Stimulated activated CD8-positive, alpha-beta memory T cell treated with anti-CD3 and anti-CD28 coated beads, Interleukin-15, amount 100 ng/mL, for 24 hours (primary cell): ENCODE measurements at regions not wholly inside any gene's neighbourhood (a gene's known extent, or its start where the extent isn't known, plus 50 kb on each side); places are given as distances from the start of the nearest gene placed in this dataset.
A peak's percentile ranks its signal among the peaks of the same experiment; 100 is the strongest.
"Not testable (repeated sequence)": the region's sequence is repeated elsewhere in the genome, so short reads cannot be mapped to it uniquely, and the experiment has no call there.

Source experiments
- DNase-seq: peaks from one replicate; pipeline ENCODE4 v3.0.0-alpha.2; 2020; ENCODE audit warnings: low read depth

- DNase-seq: no peak
These were observed 470.5 kb downstream of the LTN1 start for GRCh38 chr21:28522014-28522799.

DNA sequence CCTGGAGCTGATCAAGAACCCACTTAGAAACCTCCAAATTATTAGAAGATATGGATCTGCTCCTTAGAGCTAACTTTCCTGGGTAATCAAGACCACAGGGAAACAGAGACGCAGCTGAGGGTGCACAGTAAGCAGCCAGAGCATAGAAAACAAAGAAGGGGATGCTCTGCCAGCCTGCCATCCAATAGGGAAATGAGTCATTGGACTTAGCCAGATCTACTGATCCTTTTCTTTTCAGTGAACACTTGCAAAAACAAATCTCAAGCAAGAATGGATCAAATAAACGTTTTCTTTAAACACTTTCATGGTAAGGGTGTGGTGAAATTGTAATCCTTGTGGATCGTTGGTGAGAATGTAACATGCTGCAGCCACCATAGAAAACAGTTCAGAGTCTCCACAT, 474.0 kb downstream of the LTN1 start:
- DNase-seq: no peak

GRCh38 chr21:28516991-28517592, 475.6 kb downstream of the LTN1 start:
- DNase-seq: peak; percentile 19

GRCh38 chr21:28516021-28516420, 476.7 kb downstream of the LTN1 start:
- DNase-seq: no peak

DNA sequence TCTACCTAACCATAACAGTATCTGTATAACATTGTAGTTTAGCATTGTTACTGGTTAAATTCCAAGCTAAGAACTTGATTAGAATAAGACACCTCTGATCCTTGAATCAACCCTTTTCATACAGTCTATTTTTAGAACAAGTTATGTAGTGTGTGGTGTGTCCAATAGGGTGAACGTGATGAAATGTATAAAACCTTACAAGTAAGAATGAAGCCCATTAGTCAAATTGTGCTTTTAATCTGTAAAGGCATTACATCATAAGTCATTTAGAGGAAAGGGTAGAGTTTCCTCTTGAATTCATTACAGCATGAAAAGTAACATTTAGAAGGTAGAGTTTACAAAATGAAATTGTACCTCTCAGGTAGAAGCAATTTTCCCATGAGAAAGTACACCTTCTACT, 479.2 kb downstream of the LTN1 start:
- no peak for DNase-seq

DNA sequence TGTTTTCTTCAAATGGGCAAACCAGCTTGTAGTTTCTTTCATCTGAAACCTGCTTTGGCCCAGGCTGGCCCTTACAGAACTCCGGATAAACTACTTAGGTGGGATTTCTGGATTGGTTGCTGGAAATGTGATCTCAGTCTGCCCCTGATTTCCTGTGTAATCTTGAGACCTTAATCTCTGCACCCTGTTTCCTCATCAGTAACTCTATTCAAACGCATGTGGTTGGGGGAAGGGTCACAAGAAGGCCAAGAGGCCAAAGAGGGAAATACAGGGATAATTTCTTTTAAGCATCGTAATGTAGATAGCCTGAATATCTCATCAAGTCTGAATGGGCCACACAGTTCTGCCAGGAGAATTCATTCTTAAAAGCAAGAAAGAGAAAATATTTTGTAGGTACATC, 483.6 kb downstream of the LTN1 start:
- no peak for DNase-seq

- no peak for DNase-seq
These were observed 484.6 kb downstream of the LTN1 start for GRCh38 chr21:28508126-28508525.

GRCh38 chr21:28496517-28496916, 496.2 kb downstream of the LTN1 start:
- DNase-seq: no peak

DNA sequence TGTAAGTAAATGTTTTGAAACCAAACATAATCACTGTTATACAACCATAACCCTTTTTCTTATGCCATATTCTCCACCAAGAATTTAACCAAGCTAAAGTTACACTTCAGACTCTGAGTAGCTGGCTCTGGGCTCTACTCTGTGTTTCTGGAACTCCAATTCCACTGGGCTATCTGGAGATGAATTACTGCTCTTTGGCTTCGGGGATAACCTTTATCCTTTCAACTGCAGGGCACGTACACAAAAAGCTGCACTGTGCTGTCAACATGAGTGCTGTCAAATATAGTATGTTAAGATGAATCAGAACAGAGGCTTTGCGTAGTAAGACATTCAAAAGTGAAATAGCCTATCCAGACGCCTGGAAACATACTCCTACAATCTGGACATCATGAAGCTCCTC, 500.6 kb downstream of the LTN1 start:
- no peak for DNase-seq

GRCh38 chr21:28489821-28490350, 502.8 kb downstream of the LTN1 start:
- DNase-seq: no peak

DNA sequence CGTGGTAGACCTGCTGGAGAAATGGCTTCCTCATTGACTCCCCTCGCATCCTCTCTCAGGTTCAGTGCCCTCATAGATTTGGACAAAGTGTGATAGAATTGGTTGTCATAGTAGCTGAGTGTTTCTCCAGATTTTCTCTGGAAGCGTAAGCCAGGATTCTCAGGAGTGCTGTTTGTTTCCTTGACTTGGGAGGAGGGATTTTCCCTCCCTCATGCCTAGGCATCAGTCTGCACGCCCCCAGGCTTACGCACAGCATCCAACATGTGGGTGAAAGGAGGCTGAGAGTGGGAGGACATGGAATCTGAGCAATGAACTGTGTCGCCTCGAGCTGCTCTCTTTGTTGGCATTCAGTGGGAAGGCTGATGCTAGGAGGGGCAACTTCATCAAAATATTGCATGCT, 503.5 kb downstream of the LTN1 start:
- no peak for DNase-seq

DNA sequence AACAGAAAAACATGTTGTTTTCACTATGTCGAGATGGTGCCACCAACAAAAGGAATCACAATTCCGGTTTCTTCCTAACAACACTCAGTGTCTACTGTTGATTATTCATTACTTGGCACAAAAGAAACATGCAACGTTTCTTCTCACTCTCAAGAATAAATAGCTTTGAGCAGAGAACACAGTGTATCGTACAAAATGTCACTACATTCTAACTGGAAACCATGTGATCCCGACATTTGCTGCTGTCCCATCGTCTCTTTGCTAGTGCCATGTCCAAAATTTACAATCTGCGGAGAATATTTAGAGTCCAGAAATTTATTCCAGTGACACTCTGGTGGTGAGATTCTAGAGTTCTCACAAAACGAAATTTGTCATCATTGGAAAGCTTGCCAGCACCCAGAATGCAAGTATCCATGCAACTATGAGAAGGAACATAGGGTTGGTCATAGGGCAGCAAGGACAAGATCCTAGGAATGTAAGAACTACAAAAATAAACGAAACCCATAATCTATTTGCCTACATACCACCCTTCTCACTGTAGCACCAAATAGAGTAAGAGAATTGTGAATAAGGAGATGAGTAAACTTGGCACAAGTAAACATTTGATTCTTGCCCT, 505.1 kb downstream of the LTN1 start:
- no peak for DNase-seq

- DNase-seq: no peak
These were observed 507.2 kb downstream of the LTN1 start for GRCh38 chr21:28485301-28486022.

GRCh38 chr21:28483301-28484035, 509.2 kb downstream of the LTN1 start:
- no peak for DNase-seq

DNA sequence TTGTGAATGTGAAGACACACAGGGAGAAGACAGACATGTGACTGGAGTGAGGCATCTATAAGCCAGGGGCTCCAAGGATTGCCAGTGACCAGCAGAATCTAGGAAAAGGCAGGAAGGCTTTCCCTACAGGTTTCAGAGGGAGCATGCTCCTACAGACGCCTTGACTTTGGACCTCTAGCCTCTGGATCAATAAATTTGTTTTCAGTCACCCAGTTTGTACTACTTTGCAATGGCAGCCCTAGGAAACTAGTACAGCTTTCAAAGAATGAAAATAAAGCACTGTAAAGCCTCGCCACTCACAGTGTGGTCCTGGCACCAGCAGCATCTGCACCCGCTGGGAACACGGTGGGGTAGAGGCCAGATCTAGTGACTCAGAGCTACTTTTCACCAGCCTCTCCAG, 510.0 kb downstream of the LTN1 start:
- DNase-seq: no peak

DNA sequence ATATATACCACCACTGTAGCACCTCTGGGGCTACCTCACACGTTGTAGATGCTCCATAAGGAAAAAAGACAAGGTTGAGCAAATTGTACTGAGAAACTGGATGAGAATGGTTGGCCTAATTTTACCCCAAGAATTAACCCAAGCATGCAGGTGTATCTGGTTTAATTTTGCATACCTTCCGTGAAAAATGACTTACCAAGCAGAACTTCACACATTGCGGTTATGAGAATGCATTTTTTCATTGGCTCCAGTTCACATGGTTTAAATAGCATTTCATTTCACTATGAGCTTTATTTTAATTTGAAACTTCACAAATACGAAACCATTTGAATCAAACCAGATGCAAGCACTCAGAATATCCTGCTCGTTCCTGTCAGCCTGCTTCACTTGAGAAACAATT, 512.2 kb downstream of the LTN1 start:
- DNase-seq: no peak

GRCh38 chr21:28473530-28474220, 519.0 kb downstream of the LTN1 start:
- DNase-seq: no peak

- DNase-seq: not testable (repeated sequence)
These were observed 520.1 kb downstream of the LTN1 start for GRCh38 chr21:28472543-28472942.

DNA sequence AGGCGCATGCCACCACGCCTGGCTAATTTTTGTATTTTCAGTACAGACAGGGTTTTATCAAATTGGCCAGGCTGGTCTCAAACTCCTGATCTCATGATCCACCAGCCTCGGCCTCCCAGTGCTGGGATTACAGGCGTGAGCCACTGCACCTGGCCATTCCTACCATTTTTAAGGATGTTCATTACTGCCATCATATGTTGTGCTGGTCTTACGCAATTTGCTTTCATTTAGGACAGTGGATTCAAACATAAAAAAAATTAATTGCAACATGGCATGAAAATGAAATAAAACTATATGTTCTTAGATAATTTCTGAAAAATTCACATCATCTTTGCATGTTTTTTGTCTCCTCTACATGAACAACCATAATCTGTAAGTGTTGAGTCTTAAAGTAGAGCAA, 527.7 kb downstream of the LTN1 start:
- no peak for DNase-seq

- no peak for DNase-seq
These were observed 528.6 kb downstream of the LTN1 start for GRCh38 chr21:28464095-28464494.

- no peak for DNase-seq
These were observed 533.5 kb downstream of the LTN1 start for GRCh38 chr21:28459193-28459592.
